ENCODE measurements at regions not wholly inside any gene's neighbourhood (a gene's known extent, or its start where the extent isn't known, plus 50 kb on each side); places are given as distances from the start of the nearest gene placed in this dataset.
A peak's percentile ranks its signal among the peaks of the same experiment; 100 is the strongest.

DNA sequence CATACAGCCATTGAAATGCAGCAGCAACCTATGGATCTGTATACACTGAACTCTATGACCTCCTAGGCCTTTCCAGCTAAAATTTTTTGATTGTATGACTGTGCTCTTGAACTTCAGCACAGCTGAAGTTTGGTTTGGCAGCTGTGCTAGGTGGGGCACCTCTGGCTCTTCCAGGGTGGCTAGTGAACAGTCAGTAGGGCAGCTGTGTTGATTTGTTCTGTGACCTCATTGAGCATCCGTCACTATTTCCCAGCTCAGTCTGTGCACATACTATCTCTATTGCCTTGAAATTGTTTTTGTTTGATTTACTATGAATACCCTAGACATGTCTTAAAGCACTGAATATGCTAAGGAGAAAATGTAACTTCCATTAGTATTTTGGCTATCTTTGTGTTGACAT lies 363.2 kb upstream of the NAALADL2 start (continued):
- TF ChIP-seq CTCF (IDR thresholded peaks at IDR 0.05) (no peak), TEAD4 (IDR thresholded peaks at IDR 0.05; ENCODE audit: borderline replicate concordance, insufficient read depth) (no peak), FOXJ3 (CRISPR knock-in tag; IDR thresholded peaks at IDR 0.05) (no peak), ELF1 (IDR thresholded peaks at IDR 0.05) (no peak), YY1 (IDR thresholded peaks at IDR 0.05; ENCODE audit: low read depth) (no peak), GABPA (IDR thresholded peaks at IDR 0.05; ENCODE audit: low read depth) (no peak), EP300 (IDR thresholded peaks at IDR 0.05; ENCODE audit: borderline replicate concordance in 1 of 2, low read depth in 1 of 2, low read length in 1 of 2) (no peak), RFX5 (IDR thresholded peaks at IDR 0.05; ENCODE audit: low read length) (no peak)

GRCh38 chr3:174498638-174499037 lies 360.5 kb upstream of the NAALADL2 start:
- Histone ChIP-seq H2AFZ (ENCODE audit: low read depth) (peak overlapping the region; percentile 71; the same call in 1 of the 2 replicates), H3K4me1 (ENCODE audit: control insufficient read depth in 1 of 2, insufficient read depth in 2 of 2, low read depth in 1 of 2, low read length in 1 of 2) (peaks cover 0 to 2% of the 10 kb centered on the region in 2 experiments; a peak in 2 of 4 replicates), H3K36me3 (replicated peaks in 1 of 2; ENCODE audit: control insufficient read depth in 1 of 2, insufficient read depth in 2 of 2, low read length in 1 of 2) (no peaks in the 10 kb centered on the region), H3K27ac (ENCODE audit: low read depth in 2 of 2, low read length in 1 of 2) (peak overlapping the region in 1 of 2 experiments; percentile 37; a peak in 1 of 4 replicates), H3F3A (replicated peaks; ENCODE audit: insufficient read depth) (no peaks in the 10 kb centered on the region), H3K4me3 (ENCODE audit: low read depth in 2 of 2, low read length in 1 of 2) (peak overlapping the region in 1 of 2 experiments; percentile 19; a peak in 1 of 4 replicates), H3K9ac (no peak overlapping the region), H3K79me2 (ENCODE audit: insufficient read depth) (peaks cover 16% of the 10 kb centered on the region), H3K9me3 (no peaks in the 10 kb centered on the region), H3K9me2 (no peaks in the 10 kb centered on the region), H3K4me2 (0 out of 2 replicates have a peak overlapping the region, but pooled peaks have one; percentile 56), H3K27me3 (ENCODE audit: insufficient read depth) (no peaks in the 10 kb centered on the region), H4K20me1 (ENCODE audit: insufficient read depth) (no peaks in the 10 kb centered on the region)
- no peak for TF ChIP-seq JUND (IDR thresholded peaks at IDR 0.05)
- TF ChIP-seq RFX5 (IDR thresholded peaks at IDR 0.05; ENCODE audit: low read length) = no peak
- POLR2A ChIA-PET = no interaction called here
- DNase-seq = no peak
- WGBS (ENCODE audit: low lambda C conversion rate) = 26% methylated on average over 2 of the region's 2 CpGs
- CTCF ChIA-PET = no interaction called here

- no peak for DNase-seq
- Histone ChIP-seq H3K79me2 (ENCODE audit: insufficient read depth) (peaks cover 6% of the 10 kb centered on the region; the same call in 1 of the 2 replicates), H3K9ac (no peak overlapping the region), H3K4me1 (ENCODE audit: control insufficient read depth in 1 of 2, insufficient read depth in 2 of 2, low read depth in 1 of 2, low read length in 1 of 2) (no peaks in the 10 kb centered on the region), H3K4me2 (no peak overlapping the region), H3F3A (replicated peaks; ENCODE audit: insufficient read depth) (no peaks in the 10 kb centered on the region), H3K9me3 (no peaks in the 10 kb centered on the region), H2AFZ (ENCODE audit: low read depth) (no peak overlapping the region), H3K36me3 (replicated peaks in 1 of 2; ENCODE audit: control insufficient read depth in 1 of 2, insufficient read depth in 2 of 2, low read length in 1 of 2) (peaks cover 0 to under 1% of the 10 kb centered on the region in 2 experiments), H3K4me3 (ENCODE audit: low read depth in 2 of 2, low read length in 1 of 2) (no peak overlapping the region), H3K27me3 (ENCODE audit: insufficient read depth) (no peaks in the 10 kb centered on the region), H3K27ac (ENCODE audit: low read depth in 2 of 2, low read length in 1 of 2) (no peak overlapping the region), H4K20me1 (ENCODE audit: insufficient read depth) (no peaks in the 10 kb centered on the region), H3K9me2 (no peaks in the 10 kb centered on the region)
- WGBS (ENCODE audit: low lambda C conversion rate) = 100% methylated on average over 1 of the region's 1 CpG
- ChIA-PET CTCF (no interaction called here), POLR2A (no interaction called here)
- TF ChIP-seq GATA2 (CRISPR knock-in tag; IDR thresholded peaks at IDR 0.05) = no peak
- no peak for TF ChIP-seq TAF1 (IDR thresholded peaks at IDR 0.05; ENCODE audit: borderline replicate concordance, low read depth, low read length)
- TF ChIP-seq EZH2phosphoT487 (IDR thresholded peaks at IDR 0.05; ENCODE audit: borderline replicate concordance, low read depth) = no peak
- TF ChIP-seq NRF1 (IDR thresholded peaks at IDR 0.05; ENCODE audit: low read depth, low read length) = no peak
- no peak for TF ChIP-seq MEF2A (IDR thresholded peaks at IDR 0.05; ENCODE audit: borderline replicate concordance, low read depth)
- no peak for TF ChIP-seq YY1 (IDR thresholded peaks at IDR 0.05; ENCODE audit: low read depth)
- TF ChIP-seq MXI1 (IDR thresholded peaks at IDR 0.05; ENCODE audit: low read depth, low read length) = no peak
- TF ChIP-seq, protein P1, sequence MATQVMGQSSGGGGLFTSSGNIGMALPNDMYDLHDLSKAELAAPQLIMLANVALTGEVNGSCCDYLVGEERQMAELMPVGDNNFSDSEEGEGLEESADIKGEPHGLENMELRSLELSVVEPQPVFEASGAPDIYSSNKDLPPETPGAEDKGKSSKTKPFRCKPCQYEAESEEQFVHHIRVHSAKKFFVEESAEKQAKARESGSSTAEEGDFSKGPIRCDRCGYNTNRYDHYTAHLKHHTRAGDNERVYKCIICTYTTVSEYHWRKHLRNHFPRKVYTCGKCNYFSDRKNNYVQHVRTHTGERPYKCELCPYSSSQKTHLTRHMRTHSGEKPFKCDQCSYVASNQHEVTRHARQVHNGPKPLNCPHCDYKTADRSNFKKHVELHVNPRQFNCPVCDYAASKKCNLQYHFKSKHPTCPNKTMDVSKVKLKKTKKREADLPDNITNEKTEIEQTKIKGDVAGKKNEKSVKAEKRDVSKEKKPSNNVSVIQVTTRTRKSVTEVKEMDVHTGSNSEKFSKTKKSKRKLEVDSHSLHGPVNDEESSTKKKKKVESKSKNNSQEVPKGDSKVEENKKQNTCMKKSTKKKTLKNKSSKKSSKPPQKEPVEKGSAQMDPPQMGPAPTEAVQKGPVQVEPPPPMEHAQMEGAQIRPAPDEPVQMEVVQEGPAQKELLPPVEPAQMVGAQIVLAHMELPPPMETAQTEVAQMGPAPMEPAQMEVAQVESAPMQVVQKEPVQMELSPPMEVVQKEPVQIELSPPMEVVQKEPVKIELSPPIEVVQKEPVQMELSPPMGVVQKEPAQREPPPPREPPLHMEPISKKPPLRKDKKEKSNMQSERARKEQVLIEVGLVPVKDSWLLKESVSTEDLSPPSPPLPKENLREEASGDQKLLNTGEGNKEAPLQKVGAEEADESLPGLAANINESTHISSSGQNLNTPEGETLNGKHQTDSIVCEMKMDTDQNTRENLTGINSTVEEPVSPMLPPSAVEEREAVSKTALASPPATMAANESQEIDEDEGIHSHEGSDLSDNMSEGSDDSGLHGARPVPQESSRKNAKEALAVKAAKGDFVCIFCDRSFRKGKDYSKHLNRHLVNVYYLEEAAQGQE (IDR thresholded peaks at IDR 0.05; ENCODE audit: low read depth, low read length) = no peak
- TF ChIP-seq JUND (IDR thresholded peaks at IDR 0.05) = no peak
- TF ChIP-seq NFIC (IDR thresholded peaks at IDR 0.05; ENCODE audit: borderline replicate concordance) = no peak
- no peak for TF ChIP-seq SMC3 (IDR thresholded peaks at IDR 0.05; ENCODE audit: low read depth, low read length)
- TF ChIP-seq FOSL2 (IDR thresholded peaks at IDR 0.05; ENCODE audit: borderline replicate concordance, low read depth) = no peak
- TF ChIP-seq RAD21 (IDR thresholded peaks at IDR 0.05; ENCODE audit: low read length) = no peak
- TF ChIP-seq IRF3 (IDR thresholded peaks at IDR 0.05; ENCODE audit: low read depth, low read length) = no peak
Observed at GRCh38 chr3:174505266-174505665, 353.9 kb upstream of the NAALADL2 start.
